ENCODE measurements at regions not wholly inside any gene's neighbourhood (a gene's known extent, or its start where the extent isn't known, plus 50 kb on each side); places are given as distances from the start of the nearest gene placed in this dataset.

- Histone ChIP-seq H3K27ac (ENCODE audit: extremely low read depth, low read depth, low read length) (no peak overlapping the region), H3K4me2 (ENCODE audit: insufficient read depth, low read length) (no peak overlapping the region), H3K4me1 (replicated peaks in 1 of 2; ENCODE audit: control insufficient read depth in 2 of 2, insufficient read depth in 2 of 2, low read length in 2 of 2) (no peaks in the 10 kb centered on the region), H3K9me3 (replicated peaks; ENCODE audit: control insufficient read depth, insufficient read depth, low read depth, low read length) (no peaks in the 10 kb centered on the region), H2AFZ (ENCODE audit: low read depth, low read length) (no peak overlapping the region), H3K36me3 (ENCODE audit: control insufficient read depth, insufficient read depth, low read length) (no peaks in the 10 kb centered on the region), H3K4me3 (no peak overlapping the region), H3K79me2 (ENCODE audit: control insufficient read depth, insufficient read depth, low read length) (no peaks in the 10 kb centered on the region), H3K9ac (ENCODE audit: insufficient read depth in 1 of 2, low read depth in 2 of 2, low read length in 2 of 2) (no peak overlapping the region), H3K27me3 (ENCODE audit: control insufficient read depth in 2 of 2, insufficient read depth in 2 of 2, low read length in 2 of 2) (no peaks in the 10 kb centered on the region), H3K9me1 (ENCODE audit: control insufficient read depth, insufficient read depth, low read length) (no peaks in the 10 kb centered on the region), H4K20me1 (replicated peaks; ENCODE audit: control insufficient read depth, insufficient read depth, low read length) (no peaks in the 10 kb centered on the region)
- no peak for FAIRE-seq
- POLR2A ChIA-PET = no interaction called here
- BruUV-seq (replicated peaks) = no TSS peak
- TF ChIP-seq JUND (IDR thresholded peaks at IDR 0.05; ENCODE audit: borderline replicate concordance, low read depth, low read length) (no peak), JUND (tag; IDR thresholded peaks at IDR 0.05; ENCODE audit: borderline replicate concordance, low read depth, low read length) (no peak), ELF2 (CRISPR knock-in tag; IDR thresholded peaks at IDR 0.05) (no peak), HDGF (IDR thresholded peaks at IDR 0.05) (no peak), SRSF7 (optimal IDR thresholded peaks at IDR 0.05; ENCODE audit: low read depth, low read length) (no peak), ZNF764 (CRISPR knock-in tag; IDR thresholded peaks at IDR 0.05; ENCODE audit: low read depth) (no peak), E2F3 (CRISPR knock-in tag; IDR thresholded peaks at IDR 0.05) (no peak), HMG20A (CRISPR knock-in tag; conservative IDR thresholded peaks at IDR 0.05) (no peak), PRDM10 (IDR thresholded peaks at IDR 0.05; ENCODE audit: partially characterized antibody) (no peak), PPARD (CRISPR knock-in tag; IDR thresholded peaks at IDR 0.05) (no peak), POLR2AphosphoS5 (IDR thresholded peaks at IDR 0.05; ENCODE audit: control insufficient read depth, insufficient read depth, low read depth, low read length) (no peak), RAD21 (CRISPR knock-in tag; conservative IDR thresholded peaks at IDR 0.05 in 1 of 2, IDR thresholded peaks at IDR 0.05 in 1 of 2) (no peak), ZNF3 (CRISPR knock-in tag; IDR thresholded peaks at IDR 0.05) (no peak), ARID2 (IDR thresholded peaks at IDR 0.05) (no peak)
- no peak for DNase-seq (ENCODE audit: extremely low read depth in 1 of 4, low spot score in 3 of 4)
- intact Hi-C loops (cut with micrococcal nuclease) = no loop called here
- no peak for ATAC-seq
- in situ Hi-C loops (cut with MboI) = no loop called here
- CTCF ChIA-PET (ENCODE audit: low intra/inter-chr PET ratio) = no interaction called here
Measured at GRCh38 chr3:87997966-87998365, 60.8 kb downstream of the CGGBP1 start.
